ENCODE measurements at regions not wholly inside any gene's neighbourhood (a gene's known extent, or its start where the extent isn't known, plus 50 kb on each side); places are given as distances from the start of the nearest gene placed in this dataset.

- no peak for DNase-seq (ENCODE audit: extremely low read depth, insufficient read length)
- Histone ChIP-seq H3K4me3 (replicated peaks; ENCODE audit: low read depth, low read length) (no peak overlapping the region), H3K36me3 (ENCODE audit: control insufficient read depth, insufficient read depth, low read length) (no peaks in the 10 kb centered on the region), H3K27me3 (replicated peaks; ENCODE audit: control insufficient read depth, insufficient read depth, low read length) (no peaks in the 10 kb centered on the region; the same call in 1 of the 2 replicates)
- TF ChIP-seq CTCF (IDR thresholded peaks at IDR 0.05; ENCODE audit: insufficient read depth, low read length, poor library complexity, severe bottlenecking), result no peak
Observed at GRCh38 chr2:88829607-88830463, 138.4 kb downstream of the RPIA start.

GRCh38 chr2:88831071-88831791 lies 139.8 kb downstream of the RPIA start:
- Histone ChIP-seq H3K27me3 (replicated peaks; ENCODE audit: control insufficient read depth, insufficient read depth, low read length) (no peaks in the 10 kb centered on the region; the same call in 1 of the 2 replicates), H3K36me3 (ENCODE audit: control insufficient read depth, insufficient read depth, low read length) (no peaks in the 10 kb centered on the region), H3K4me3 (replicated peaks; ENCODE audit: low read depth, low read length) (no peak overlapping the region)
- TF ChIP-seq CTCF (IDR thresholded peaks at IDR 0.05; ENCODE audit: insufficient read depth, low read length, poor library complexity, severe bottlenecking), result no peak
- DNase-seq (ENCODE audit: extremely low read depth, insufficient read length), result no peak

- Histone ChIP-seq H3K4me3 (replicated peaks; ENCODE audit: low read depth, low read length) (no peak overlapping the region), H3K36me3 (ENCODE audit: control insufficient read depth, insufficient read depth, low read length) (no peaks in the 10 kb centered on the region), H3K27me3 (replicated peaks; ENCODE audit: control insufficient read depth, insufficient read depth, low read length) (no peaks in the 10 kb centered on the region; the same call in 1 of the 2 replicates)
- TF ChIP-seq CTCF (IDR thresholded peaks at IDR 0.05; ENCODE audit: insufficient read depth, low read length, poor library complexity, severe bottlenecking), result peak; percentile 97
- peak; percentile 40 for DNase-seq (ENCODE audit: extremely low read depth, insufficient read length)
Observed at GRCh38 chr2:88831792-88832248, 140.3 kb downstream of the RPIA start.

GRCh38 chr2:88832311-88832991 lies 141.0 kb downstream of the RPIA start:
- H3K4me3 ChIP-seq (replicated peaks; ENCODE audit: low read depth, low read length), result peak overlapping the region; percentile 22
- TF ChIP-seq CTCF (IDR thresholded peaks at IDR 0.05; ENCODE audit: insufficient read depth, low read length, poor library complexity, severe bottlenecking), result peak; percentile 15
- no peaks in the 10 kb centered on the region for H3K36me3 ChIP-seq (ENCODE audit: control insufficient read depth, insufficient read depth, low read length)
- H3K27me3 ChIP-seq (replicated peaks; ENCODE audit: control insufficient read depth, insufficient read depth, low read length), result no peaks in the 10 kb centered on the region; the same call in 1 of the 2 replicates
- DNase-seq (ENCODE audit: extremely low read depth, insufficient read length), result no peak

- peak overlapping the region; percentile 22; the same call in 1 of the 2 replicates for H3K4me3 ChIP-seq (replicated peaks; ENCODE audit: low read depth, low read length)
- no peaks in the 10 kb centered on the region for H3K27me3 ChIP-seq (replicated peaks; ENCODE audit: control insufficient read depth, insufficient read depth, low read length)
- DNase-seq (ENCODE audit: extremely low read depth, insufficient read length), result no peak
- no peak for TF ChIP-seq CTCF (IDR thresholded peaks at IDR 0.05; ENCODE audit: insufficient read depth, low read length, poor library complexity, severe bottlenecking)
- H3K36me3 ChIP-seq (ENCODE audit: control insufficient read depth, insufficient read depth, low read length), result no peaks in the 10 kb centered on the region
Observed at GRCh38 chr2:88832992-88833389, 141.5 kb downstream of the RPIA start.
